ENCODE measurements at regions not wholly inside any gene's neighbourhood (a gene's known extent, or its start where the extent isn't known, plus 50 kb on each side); places are given as distances from the start of the nearest gene placed in this dataset.

GRCh38 chr21:26331205-26331980 lies 160.8 kb upstream of the APP start:
- Histone ChIP-seq H3K27ac (no peak overlapping the region), H3K9me3 (no peaks in the 10 kb centered on the region), H3K4me3 (no peak overlapping the region), H3K4me1 (no peaks in the 10 kb centered on the region), H3K27me3 (no peaks in the 10 kb centered on the region), H3K36me3 (no peaks in the 10 kb centered on the region)
- intact Hi-C loops (cut with DNase I; ENCODE audit: low total_unique reads): no loop called here
- no peak for DNase-seq
- in situ Hi-C loops (cut with MboI; ENCODE audit: low pct_ligation_motif_present in 1 of 4, low pct_unique_long_range_greater_than_20kb in 1 of 4, low sequenced_read_pairs in 3 of 4): no loop called here
- WGBS, 2 donors (ENCODE audit: low coverage in 1 of 2): 33 to 71% methylated on average over 1 of the region's 1 CpG
- TF ChIP-seq POLR2AphosphoS5 (IDR thresholded peaks at IDR 0.05) (no peak), EP300 (IDR thresholded peaks at IDR 0.05; ENCODE audit: low read depth) (no peak), POLR2A (IDR thresholded peaks at IDR 0.05) (no peak), CTCF (IDR thresholded peaks at IDR 0.05) (no peak)

- Histone ChIP-seq H3K9me3 (no peaks in the 10 kb centered on the region), H3K27me3 (no peaks in the 10 kb centered on the region), H3K27ac (no peak overlapping the region), H3K4me1 (no peaks in the 10 kb centered on the region), H3K4me3 (no peak overlapping the region), H3K36me3 (no peaks in the 10 kb centered on the region)
- no peak for DNase-seq
- TF ChIP-seq POLR2AphosphoS5 (IDR thresholded peaks at IDR 0.05) (no peak), EP300 (IDR thresholded peaks at IDR 0.05; ENCODE audit: low read depth) (no peak), POLR2A (IDR thresholded peaks at IDR 0.05) (no peak), CTCF (IDR thresholded peaks at IDR 0.05) (no peak)
- WGBS, 2 donors (ENCODE audit: low coverage in 1 of 2): 34 to 43% methylated on average over 2 to 3 of the region's 3 CpGs
- in situ Hi-C loops (cut with MboI; ENCODE audit: low pct_ligation_motif_present in 1 of 4, low pct_unique_long_range_greater_than_20kb in 1 of 4, low sequenced_read_pairs in 3 of 4) (no loop called here), intact Hi-C loops (cut with DNase I; ENCODE audit: low total_unique reads) (no loop called here)
Measured at GRCh38 chr21:26320596-26320995, 150.0 kb upstream of the APP start.

GRCh38 chr21:26307640-26308039 lies 137.1 kb upstream of the APP start:
- Histone ChIP-seq H3K9me3 (no peaks in the 10 kb centered on the region), H3K36me3 (no peaks in the 10 kb centered on the region), H3K27ac (no peak overlapping the region), H3K4me3 (no peak overlapping the region), H3K4me1 (no peaks in the 10 kb centered on the region), H3K27me3 (no peaks in the 10 kb centered on the region)
- intact Hi-C loops (cut with DNase I; ENCODE audit: low total_unique reads): no loop called here
- TF ChIP-seq EP300 (IDR thresholded peaks at IDR 0.05; ENCODE audit: low read depth): no peak
- no peak for TF ChIP-seq POLR2AphosphoS5 (IDR thresholded peaks at IDR 0.05)
- TF ChIP-seq POLR2A (IDR thresholded peaks at IDR 0.05): no peak
- TF ChIP-seq CTCF (IDR thresholded peaks at IDR 0.05): no peak
- DNase-seq: no peak
- in situ Hi-C loops (cut with MboI; ENCODE audit: low pct_ligation_motif_present in 1 of 4, low pct_unique_long_range_greater_than_20kb in 1 of 4, low sequenced_read_pairs in 3 of 4): no loop called here
- WGBS, 2 donors (ENCODE audit: low coverage in 1 of 2): 85 to 86% methylated on average over 2 of the region's 2 CpGs

- Histone ChIP-seq H3K4me1 (no peaks in the 10 kb centered on the region), H3K27ac (no peak overlapping the region), H3K4me3 (no peak overlapping the region), H3K36me3 (no peaks in the 10 kb centered on the region), H3K9me3 (no peaks in the 10 kb centered on the region), H3K27me3 (no peaks in the 10 kb centered on the region)
- intact Hi-C loops (cut with DNase I; ENCODE audit: low total_unique reads) (no loop called here), in situ Hi-C loops (cut with MboI; ENCODE audit: low pct_ligation_motif_present in 1 of 4, low pct_unique_long_range_greater_than_20kb in 1 of 4, low sequenced_read_pairs in 3 of 4) (no loop called here)
- DNase-seq: no peak
- TF ChIP-seq POLR2AphosphoS5 (IDR thresholded peaks at IDR 0.05) (no peak), EP300 (IDR thresholded peaks at IDR 0.05; ENCODE audit: low read depth) (no peak), POLR2A (IDR thresholded peaks at IDR 0.05) (no peak), CTCF (IDR thresholded peaks at IDR 0.05) (no peak)
Measured at GRCh38 chr21:26297851-26298250, 127.3 kb upstream of the APP start.

All from transverse colon (tissue), 4 donors.